OCI-LY1 (cell line): ENCODE measurements at regions not wholly inside any gene's neighbourhood (a gene's known extent, or its start where the extent isn't known, plus 50 kb on each side); places are given as distances from the start of the nearest gene placed in this dataset.

Experiments
- H2AFZ ChIP-seq: fragments of 200-600 bp; sonication (generic), shearing (Covaris generic); 2 replicates; pipeline ENCODE4 v1.6.0; 2014; ENCODE audit warnings: antibody characterized with exemption, mild to moderate bottlenecking, low read length
- H3F3A ChIP-seq: fragments of 200-600 bp; sonication (generic), shearing (Covaris generic); 2 replicates; pipeline ENCODE4 v1.6.0; 2014; ENCODE audit warnings: mild to moderate bottlenecking, antibody characterized with exemption, low read length, moderate library complexity; ENCODE audit not compliant: insufficient read depth
- H3K27ac ChIP-seq: fragments of 200-600 bp; sonication (generic); 2 replicates; pipeline ENCODE4 v1.5.1; 2014; ENCODE audit warnings: low read length, mixed run types, mild to moderate bottlenecking, low read depth; ENCODE audit not compliant: poor library complexity, severe bottlenecking
- H3K27me3 ChIP-seq: fragments of 200-600 bp; sonication (generic); 2 replicates; pipeline ENCODE4 v1.6.0; 2014; ENCODE audit warnings: antibody characterized with exemption, mild to moderate bottlenecking, low read length, moderate library complexity; ENCODE audit not compliant: insufficient read depth
- H3K36me3 ChIP-seq: fragments of 200-600 bp; sonication (generic); 2 replicates; pipeline ENCODE4 v1.6.1; 2014; ENCODE audit warnings: mild to moderate bottlenecking, antibody characterized with exemption, low read length, moderate library complexity, mixed read lengths; ENCODE audit not compliant: insufficient read depth
- H3K4me1 ChIP-seq: fragments of 200-600 bp; sonication (generic); 2 replicates; pipeline ENCODE4 v1.5.1; 2014; ENCODE audit warnings: mild to moderate bottlenecking, low read length, moderate library complexity; ENCODE audit not compliant: insufficient read depth, severe bottlenecking
- H3K4me2 ChIP-seq: fragments of 200-600 bp; sonication (generic), shearing (Covaris generic); 2 replicates; pipeline ENCODE4 v1.6.1; 2014; ENCODE audit warnings: low read length
- H3K4me3 ChIP-seq: fragments of 200-600 bp; sonication (generic); 2 replicates; pipeline ENCODE4 v1.5.1; 2014; ENCODE audit warnings: low read length, low read depth, mild to moderate bottlenecking, mixed read lengths; ENCODE audit not compliant: poor library complexity, severe bottlenecking
- H3K79me2 ChIP-seq: fragments of 200-600 bp; shearing (Covaris generic); 2 replicates; pipeline ENCODE4 v1.6.1; 2016; ENCODE audit warnings: mixed run types, low read length, mixed read lengths; ENCODE audit not compliant: insufficient read depth
- H3K9ac ChIP-seq: fragments of 200-600 bp; sonication (generic), shearing (Covaris generic); 2 replicates; pipeline ENCODE4 v1.6.1; 2014; ENCODE audit warnings: mild to moderate bottlenecking, low read length, mixed read lengths
- H3K9me2 ChIP-seq: fragments of 200-600 bp; sonication (generic), shearing (Covaris generic); 2 replicates; pipeline ENCODE4 v1.6.1; 2014; ENCODE audit warnings: low read depth, mild to moderate bottlenecking, low read length, mixed read lengths
- H3K9me3 ChIP-seq: fragments of 200-600 bp; shearing (Covaris generic); 2 replicates; pipeline ENCODE4 v1.6.1; 2014; ENCODE audit warnings: low read length, mixed read lengths
- H4K20me1 ChIP-seq: fragments of 200-600 bp; sonication (generic), shearing (Covaris generic); 2 replicates; pipeline ENCODE4 v1.6.0; 2016; ENCODE audit warnings: mild to moderate bottlenecking, low read length; ENCODE audit not compliant: insufficient read depth
- CTCF ChIP-seq: fragments of 200-600 bp; sonication (generic), shearing (Covaris generic); IDR thresholded peaks from 2 replicates; pipeline ENCODE4 v1.5.1; 2017; ENCODE audit warnings: mild to moderate bottlenecking, antibody characterized with exemption, low read length, moderate library complexity, mixed read lengths
- EZH2 ChIP-seq: fragments of 200-600 bp; sonication (generic), shearing (Covaris generic); IDR thresholded peaks from 2 replicates; pipeline ENCODE4 v1.8.0; 2017; ENCODE audit warnings: borderline replicate concordance, mixed run types, mild to moderate bottlenecking, antibody characterized with exemption, low read length, moderate library complexity, mixed read lengths

GRCh38 chr18:78660311-78660710 is 319.3 kb upstream of the SALL3 start:
- Histone ChIP-seq H2AFZ (no peak overlapping the region), H3K36me3 (no peaks in the 10 kb centered on the region), H3K9ac (no peak overlapping the region), H3F3A (no peaks in the 10 kb centered on the region), H4K20me1 (no peaks in the 10 kb centered on the region), H3K9me2 (no peaks in the 10 kb centered on the region), H3K9me3 (no peaks in the 10 kb centered on the region), H3K79me2 (no peaks in the 10 kb centered on the region), H3K27ac (no peak overlapping the region), H3K27me3 (peaks cover 3% of the 10 kb centered on the region; the same call in 1 of the 2 replicates), H3K4me1 (no peaks in the 10 kb centered on the region), H3K4me3 (no peak overlapping the region), H3K4me2 (no peak overlapping the region)
- TF ChIP-seq EZH2 = no peak
- no peak for TF ChIP-seq CTCF

GRCh38 chr18:78661316-78661715 is 318.3 kb upstream of the SALL3 start:
- no peak for TF ChIP-seq EZH2
- no peak for TF ChIP-seq CTCF
- Histone ChIP-seq H2AFZ (no peak overlapping the region), H3K9ac (no peak overlapping the region), H3K9me3 (no peaks in the 10 kb centered on the region), H4K20me1 (no peaks in the 10 kb centered on the region), H3K27me3 (peaks cover 3% of the 10 kb centered on the region; the same call in 1 of the 2 replicates), H3K4me1 (no peaks in the 10 kb centered on the region), H3K27ac (no peak overlapping the region), H3K79me2 (no peaks in the 10 kb centered on the region), H3K9me2 (no peaks in the 10 kb centered on the region), H3F3A (no peaks in the 10 kb centered on the region), H3K4me3 (no peak overlapping the region), H3K36me3 (no peaks in the 10 kb centered on the region), H3K4me2 (no peak overlapping the region)

- Histone ChIP-seq H3K4me1 (no peaks in the 10 kb centered on the region), H3K9me2 (no peaks in the 10 kb centered on the region), H3K4me2 (no peak overlapping the region), H3K4me3 (no peak overlapping the region), H3K27me3 (peaks cover 3% of the 10 kb centered on the region; the same call in 1 of the 2 replicates), H4K20me1 (no peaks in the 10 kb centered on the region), H2AFZ (no peak overlapping the region), H3K27ac (no peak overlapping the region), H3K36me3 (no peaks in the 10 kb centered on the region), H3F3A (no peaks in the 10 kb centered on the region), H3K79me2 (no peaks in the 10 kb centered on the region), H3K9ac (no peak overlapping the region), H3K9me3 (no peaks in the 10 kb centered on the region)
- TF ChIP-seq CTCF = no peak
- TF ChIP-seq EZH2 = no peak
These were observed 316.7 kb upstream of the SALL3 start for GRCh38 chr18:78662879-78663278.
